Urinary bladder (tissue), 3 donors: ENCODE measurements at regions not wholly inside any gene's neighbourhood (a gene's known extent, or its start where the extent isn't known, plus 50 kb on each side); places are given as distances from the start of the nearest gene placed in this dataset.
A peak's percentile ranks its signal among the peaks of the same experiment; 100 is the strongest.

Source experiments
- DNase-seq: peaks from one replicate; pipeline ENCODE4 v3.0.0-alpha.2; 2015; ENCODE audit errors: extremely low spot score
- H3K27ac ChIP-seq: one replicate; pipeline ENCODE4 v1.5.1; 2013; ENCODE audit warnings: low read depth, mild to moderate bottlenecking, moderate library complexity
- H3K36me3 ChIP-seq: one replicate; pipeline ENCODE4 v1.6.1; 2013; ENCODE audit warnings: mild to moderate bottlenecking, moderate library complexity; ENCODE audit not compliant: insufficient read depth
- H3K4me1 ChIP-seq: one replicate; pipeline ENCODE4 v1.6.1; 2013; ENCODE audit warnings: mild to moderate bottlenecking, moderate library complexity; ENCODE audit not compliant: insufficient read depth
- H3K4me3 ChIP-seq: one replicate; pipeline ENCODE4 v1.5.1; 2013; ENCODE audit warnings: low read depth, low read length
- WGBS: extraction: QIAGEN DNeasy Blood & Tissue Kit; methylation state at CpG from one replicate; pipeline ENCODE4 v1.1.7; 2013; 5-methylcytosine and 5-hydroxymethylcytosine counted together
- donor health status: healthy with polysubstance abuse.
- donor health status: healthy.

DNA sequence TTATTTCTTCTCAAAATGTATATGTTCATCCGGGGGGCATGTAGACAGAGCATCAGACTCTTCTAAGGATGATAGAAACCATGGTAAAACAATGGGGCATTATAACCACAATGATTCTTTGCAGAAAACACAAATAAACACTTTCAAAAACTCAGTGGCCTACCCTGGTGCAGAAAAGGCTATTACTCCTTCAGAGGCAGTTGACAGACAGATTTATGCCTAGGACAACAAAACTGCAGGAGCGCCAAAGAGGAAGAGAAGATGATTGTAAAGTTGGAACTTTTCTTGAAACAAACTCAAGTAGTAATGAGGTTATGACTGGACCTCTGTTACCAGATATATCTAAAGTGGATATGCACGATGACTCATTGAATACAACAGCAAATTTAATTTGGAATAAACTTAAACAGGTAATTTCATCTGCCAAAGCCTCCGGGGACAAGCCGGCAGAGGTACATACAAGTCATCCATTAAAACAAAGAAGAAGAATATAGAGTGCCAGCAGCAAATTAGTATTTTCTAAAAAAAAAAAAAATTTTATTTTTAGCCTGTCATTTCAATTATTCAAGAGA is 1068.4 kb upstream of the INTU start:
- H3K36me3 ChIP-seq, result no peaks in the 10 kb centered on the region
- no peak overlapping the region for H3K4me3 ChIP-seq
- H3K27ac ChIP-seq, result no peak overlapping the region
- DNase-seq, result no peak
- WGBS, result 82% methylated on average over 5 of the region's 5 CpGs
- H3K4me1 ChIP-seq, result no peaks in the 10 kb centered on the region

- 56% methylated on average over 7 of the region's 7 CpGs for WGBS
- H3K4me3 ChIP-seq, result no peak overlapping the region
- peak; percentile 31 for DNase-seq
Observed at GRCh38 chr4:126568652-126569570, 1063.8 kb upstream of the INTU start.

DNA sequence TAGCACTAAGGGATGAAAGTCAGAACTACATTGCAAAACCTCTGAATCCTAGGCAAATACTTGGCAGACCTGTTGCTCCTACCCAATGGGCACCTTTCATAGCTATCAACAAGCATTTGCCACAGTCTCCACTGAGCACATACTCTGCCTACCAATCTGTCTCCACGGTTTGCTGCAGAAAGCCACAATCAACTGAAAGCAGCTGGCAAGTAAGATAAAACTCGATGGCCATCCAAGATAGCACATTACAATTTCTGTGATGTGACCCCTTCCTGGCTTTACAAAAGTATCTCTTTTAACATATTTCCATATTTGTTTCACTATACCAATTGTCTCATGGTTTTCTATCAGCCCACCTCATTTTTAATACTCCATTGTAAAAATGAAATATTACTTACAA is 1060.5 kb upstream of the INTU start:
- H3K4me1 ChIP-seq, result no peaks in the 10 kb centered on the region
- no peak for DNase-seq
- H3K36me3 ChIP-seq, result no peaks in the 10 kb centered on the region
- H3K27ac ChIP-seq, result no peak overlapping the region
- 50% methylated on average over 2 of the region's 2 CpGs for WGBS
- H3K4me3 ChIP-seq, result no peak overlapping the region

More at GRCh38 chr4:126568652-126569570, 1063.8 kb upstream of the INTU start:
- Histone ChIP-seq H3K4me1 (no peaks in the 10 kb centered on the region), H3K36me3 (no peaks in the 10 kb centered on the region), H3K27ac (no peak overlapping the region)

DNA sequence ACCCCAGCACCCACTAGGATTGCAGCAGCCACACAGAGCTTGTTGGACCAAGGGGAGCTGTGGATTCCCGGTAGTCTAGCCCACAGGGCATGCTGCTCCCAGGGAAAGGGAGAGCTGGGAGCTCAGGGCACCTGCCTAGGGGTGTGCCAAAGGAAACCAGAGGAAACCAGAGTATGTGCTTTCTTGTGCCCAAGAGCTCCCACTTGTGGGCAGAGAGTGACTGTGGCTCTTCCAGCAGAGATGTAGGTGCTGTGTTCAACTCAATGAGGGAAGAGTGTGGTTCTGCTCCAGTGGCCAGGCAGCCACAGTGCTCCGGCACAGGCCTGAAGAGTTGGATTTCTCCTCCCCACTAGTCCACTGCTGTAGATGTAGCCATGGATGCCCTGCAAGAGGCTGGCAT is 1050.0 kb upstream of the INTU start:
- 97% methylated on average over 2 of the region's 2 CpGs for WGBS
- no peaks in the 10 kb centered on the region for H3K36me3 ChIP-seq
- no peaks in the 10 kb centered on the region for H3K4me1 ChIP-seq
- no peak for DNase-seq
- no peak overlapping the region for H3K27ac ChIP-seq
- no peak overlapping the region for H3K4me3 ChIP-seq

DNA sequence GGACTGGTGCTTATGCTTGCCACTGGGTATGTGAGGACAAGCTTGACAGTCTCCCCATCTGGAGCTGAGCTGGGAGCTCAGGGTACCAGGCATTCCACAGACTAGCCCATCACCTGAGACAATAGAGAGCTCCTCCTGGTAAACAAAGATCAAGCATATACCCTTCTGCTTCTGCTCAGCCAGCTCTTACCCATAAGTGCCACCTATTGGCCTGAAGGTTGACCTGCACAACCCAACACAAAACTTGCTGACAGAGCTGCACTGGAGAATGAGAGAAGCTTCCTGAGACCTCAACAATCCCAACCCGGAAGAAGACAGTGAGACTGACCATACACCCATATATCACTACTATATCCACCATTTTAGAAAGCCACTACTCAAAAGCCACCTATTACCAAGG is 1049.2 kb upstream of the INTU start:
- Histone ChIP-seq H3K4me1 (no peaks in the 10 kb centered on the region), H3K27ac (no peak overlapping the region), H3K4me3 (no peak overlapping the region), H3K36me3 (no peaks in the 10 kb centered on the region)
- no peak for DNase-seq
- 76% methylated on average over 1 of the region's 1 CpG for WGBS

GRCh38 chr4:126591583-126591982 is 1041.2 kb upstream of the INTU start:
- H3K4me1 ChIP-seq, result no peaks in the 10 kb centered on the region
- no peak overlapping the region for H3K27ac ChIP-seq
- no peaks in the 10 kb centered on the region for H3K36me3 ChIP-seq
- DNase-seq, result no peak
- H3K4me3 ChIP-seq, result no peak overlapping the region

DNA sequence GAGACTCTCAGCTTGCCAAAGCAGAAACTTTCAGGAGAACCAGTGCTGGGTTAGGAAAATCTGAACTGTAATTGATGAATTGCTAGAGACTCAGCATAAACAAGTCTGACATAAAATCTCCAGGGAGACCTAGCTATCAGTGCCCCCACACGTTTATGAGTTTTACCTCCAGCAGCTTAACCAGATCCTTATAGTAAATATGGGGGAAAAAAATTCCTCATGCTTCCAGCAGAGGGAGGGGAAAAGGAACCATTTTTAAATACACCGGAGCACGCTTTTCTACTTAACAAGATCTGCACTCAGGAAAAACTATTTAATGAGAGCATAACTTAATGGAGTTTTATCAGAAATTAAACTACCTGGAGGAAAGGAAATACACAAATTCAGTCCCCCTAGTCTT is 1040.7 kb upstream of the INTU start:
- 51% methylated on average over 3 of the region's 3 CpGs for WGBS
- no peaks in the 10 kb centered on the region for H3K36me3 ChIP-seq
- no peak for DNase-seq

DNA sequence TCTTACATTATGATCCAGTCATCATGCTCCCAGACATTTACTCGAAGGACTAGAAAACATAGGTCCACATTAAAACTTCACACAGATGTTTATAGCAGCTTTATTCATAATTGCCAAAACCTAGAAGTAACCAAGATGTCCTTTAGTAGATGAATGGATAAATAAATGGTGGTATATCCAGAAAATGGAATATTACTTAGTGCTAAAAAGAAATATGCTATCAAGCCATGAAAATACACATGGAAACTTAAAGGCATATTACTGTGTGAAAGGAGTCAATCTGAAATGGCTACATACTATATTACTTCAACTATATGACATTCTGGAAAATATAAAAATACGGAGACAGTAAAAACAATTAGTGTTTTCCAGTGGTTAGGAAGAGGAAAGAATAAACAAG is 1039.1 kb upstream of the INTU start:
- H3K4me1 ChIP-seq, result no peaks in the 10 kb centered on the region
- H3K36me3 ChIP-seq, result no peaks in the 10 kb centered on the region
- H3K4me3 ChIP-seq, result no peak overlapping the region
- 94% methylated on average over 2 of the region's 2 CpGs for WGBS
- H3K27ac ChIP-seq, result no peak overlapping the region
- DNase-seq, result no peak

More for the DNA sequence above, 1040.7 kb upstream of the INTU start:
- Histone ChIP-seq H3K4me3 (no peak overlapping the region), H3K27ac (no peak overlapping the region), H3K4me1 (no peaks in the 10 kb centered on the region)

- 56% methylated on average over 2 of the region's 2 CpGs for WGBS
- Histone ChIP-seq H3K4me1 (no peaks in the 10 kb centered on the region), H3K4me3 (no peak overlapping the region), H3K36me3 (no peaks in the 10 kb centered on the region), H3K27ac (no peak overlapping the region)
- no peak for DNase-seq
Observed at GRCh38 chr4:126595643-126596042, 1037.1 kb upstream of the INTU start.

DNA sequence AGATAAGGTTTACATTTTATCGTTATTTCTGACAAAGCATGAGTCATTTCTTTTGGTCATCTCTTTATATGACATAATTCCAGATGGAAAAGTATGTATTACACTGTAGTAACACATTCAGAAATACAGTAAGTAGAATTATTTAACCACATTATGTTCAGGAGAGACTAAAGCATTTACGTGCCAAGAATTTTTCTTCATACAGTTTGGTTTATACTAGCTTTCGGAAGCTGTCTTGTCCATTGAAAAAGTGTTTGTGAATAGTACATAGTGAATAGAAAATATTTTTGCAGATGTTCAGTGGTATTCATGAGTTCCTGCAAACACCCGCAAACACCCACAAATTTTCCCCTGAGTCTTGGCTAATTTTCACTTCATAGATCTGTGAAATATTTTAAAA is 1033.0 kb upstream of the INTU start:
- DNase-seq, result no peak
- H3K36me3 ChIP-seq, result no peaks in the 10 kb centered on the region
- no peak overlapping the region for H3K27ac ChIP-seq
- 67% methylated on average over 4 of the region's 4 CpGs for WGBS
- no peak overlapping the region for H3K4me3 ChIP-seq
- no peaks in the 10 kb centered on the region for H3K4me1 ChIP-seq

- Histone ChIP-seq H3K4me3 (no peak overlapping the region), H3K36me3 (no peaks in the 10 kb centered on the region), H3K27ac (no peak overlapping the region), H3K4me1 (no peaks in the 10 kb centered on the region)
- WGBS, result 88% methylated on average over 1 of the region's 1 CpG
- no peak for DNase-seq
Observed at GRCh38 chr4:126603210-126603609, 1029.5 kb upstream of the INTU start.

DNA sequence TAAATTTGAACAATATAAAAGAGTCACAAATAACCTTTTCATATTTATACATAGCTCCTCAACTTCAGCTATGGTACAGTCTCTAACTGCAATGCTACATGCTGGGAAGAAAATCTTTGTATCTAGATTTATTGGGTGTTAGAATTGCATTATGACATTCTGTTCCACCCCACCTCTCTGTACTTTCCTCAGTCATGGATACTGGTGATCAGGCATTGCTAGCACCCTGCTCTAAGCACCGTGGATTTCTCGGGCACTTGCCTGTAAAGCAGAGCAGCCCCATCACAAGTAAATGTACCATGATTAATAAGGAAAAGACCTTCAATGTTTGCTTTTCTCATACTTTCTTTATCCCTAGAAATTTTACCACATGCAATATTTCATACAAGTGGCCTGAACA is 1028.9 kb upstream of the INTU start:
- H3K4me3 ChIP-seq, result no peak overlapping the region
- H3K27ac ChIP-seq, result no peak overlapping the region
- WGBS, result 45% methylated on average over 2 of the region's 2 CpGs
- no peaks in the 10 kb centered on the region for H3K4me1 ChIP-seq
- DNase-seq, result no peak
- H3K36me3 ChIP-seq, result no peaks in the 10 kb centered on the region

GRCh38 chr4:126604268-126604867 is 1028.4 kb upstream of the INTU start:
- WGBS, result 43% methylated on average over 3 of the region's 3 CpGs
- no peak overlapping the region for H3K4me3 ChIP-seq
- H3K4me1 ChIP-seq, result no peaks in the 10 kb centered on the region
- DNase-seq, result no peak
- no peak overlapping the region for H3K27ac ChIP-seq
- H3K36me3 ChIP-seq, result no peaks in the 10 kb centered on the region

GRCh38 chr4:126610933-126611332 is 1021.8 kb upstream of the INTU start:
- DNase-seq, result no peak
- Histone ChIP-seq H3K4me3 (no peak overlapping the region), H3K27ac (no peak overlapping the region), H3K4me1 (no peaks in the 10 kb centered on the region), H3K36me3 (no peaks in the 10 kb centered on the region)
- WGBS, result 52% methylated on average over 1 of the region's 1 CpG
